Neural cell (in vitro differentiated cells): ENCODE measurements at regions not wholly inside any gene's neighbourhood (a gene's known extent, or its start where the extent isn't known, plus 50 kb on each side); places are given as distances from the start of the nearest gene placed in this dataset.

Source experiments
- POLR2AphosphoS5 ChIP-seq: IDR thresholded peaks from 2 replicates; pipeline ENCODE4 v1.6.1; 2012
- TF ChIP-seq, protein P1 (sequence below): fragments of 450-650 bp; IDR thresholded peaks from 2 replicates; pipeline ENCODE4 v1.5.1; 2014; ENCODE audit warnings: antibody characterized with exemption, mild to moderate bottlenecking, moderate library complexity; ENCODE audit not compliant: poor library complexity, severe bottlenecking

DNA sequence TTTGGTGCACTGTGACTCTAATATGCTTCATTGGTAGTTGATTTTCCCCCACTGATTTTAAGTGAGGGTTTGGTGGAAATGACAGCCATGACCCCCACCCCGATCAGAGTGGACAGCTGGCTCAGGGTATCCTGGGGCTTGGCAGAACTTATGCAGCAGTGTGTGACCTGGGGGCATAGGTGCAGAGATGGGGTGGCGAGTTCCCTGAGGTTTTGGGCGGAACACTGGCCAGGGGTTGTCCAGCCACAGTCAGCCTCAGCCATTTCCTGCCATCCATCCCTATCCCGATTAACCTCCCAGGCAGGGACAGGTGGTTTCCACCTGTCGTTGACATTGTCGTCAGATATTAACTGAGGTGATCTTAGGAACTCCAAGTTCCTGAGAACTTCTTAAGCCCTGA lies 155.8 kb upstream of the CHST15 start:
- TF ChIP-seq POLR2AphosphoS5, result no peak
- TF ChIP-seq, protein P1, sequence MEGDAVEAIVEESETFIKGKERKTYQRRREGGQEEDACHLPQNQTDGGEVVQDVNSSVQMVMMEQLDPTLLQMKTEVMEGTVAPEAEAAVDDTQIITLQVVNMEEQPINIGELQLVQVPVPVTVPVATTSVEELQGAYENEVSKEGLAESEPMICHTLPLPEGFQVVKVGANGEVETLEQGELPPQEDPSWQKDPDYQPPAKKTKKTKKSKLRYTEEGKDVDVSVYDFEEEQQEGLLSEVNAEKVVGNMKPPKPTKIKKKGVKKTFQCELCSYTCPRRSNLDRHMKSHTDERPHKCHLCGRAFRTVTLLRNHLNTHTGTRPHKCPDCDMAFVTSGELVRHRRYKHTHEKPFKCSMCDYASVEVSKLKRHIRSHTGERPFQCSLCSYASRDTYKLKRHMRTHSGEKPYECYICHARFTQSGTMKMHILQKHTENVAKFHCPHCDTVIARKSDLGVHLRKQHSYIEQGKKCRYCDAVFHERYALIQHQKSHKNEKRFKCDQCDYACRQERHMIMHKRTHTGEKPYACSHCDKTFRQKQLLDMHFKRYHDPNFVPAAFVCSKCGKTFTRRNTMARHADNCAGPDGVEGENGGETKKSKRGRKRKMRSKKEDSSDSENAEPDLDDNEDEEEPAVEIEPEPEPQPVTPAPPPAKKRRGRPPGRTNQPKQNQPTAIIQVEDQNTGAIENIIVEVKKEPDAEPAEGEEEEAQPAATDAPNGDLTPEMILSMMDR, result no peak
